GM12878 (cell line): ENCODE measurements at regions not wholly inside any gene's neighbourhood (a gene's known extent, or its start where the extent isn't known, plus 50 kb on each side); places are given as distances from the start of the nearest gene placed in this dataset.

Experiments used
- ATAC-seq: fragments of 200-7000 bp; cut with Tn5 transposase; 3 replicates; pipeline ENCODE4 v1.9.1; 2020; ENCODE audit warnings: mild to moderate bottlenecking, moderate library complexity
- BruUV-seq: library from RNA; stranded (reverse); fragments of 400-500 nt; replicated peaks from 2 replicates; lab custom pipeline; 2021; lab: Mats Ljungman, UMichigan
- CTCF ChIA-PET: fragments of 300-600 bp; sonication (Branson Sonifier 250); formaldehyde crosslinking; extraction: SDS; loops from one replicate; lab custom pipeline; 2021; ENCODE audit warnings: inconsistent platforms; lab: Yijun Ruan, JAX
- POLR2A ChIA-PET: fragments of 350-600 bp; formaldehyde crosslinking; extraction: SDS; loops from one replicate; lab custom pipeline; 2021; ENCODE audit warnings: inconsistent platforms; lab: Charles Lee
- RAD21 ChIA-PET: fragments of 300-600 bp; sonication (Branson Sonifier 250); formaldehyde crosslinking; loops from one replicate; lab custom pipeline; 2023; ENCODE audit warnings: antibody characterized with exemption; ENCODE audit not compliant: unreplicated experiment; lab: Charles Lee
- SMC1A ChIA-PET: fragments of 300-600 bp; sonication (Branson Sonifier 250); formaldehyde crosslinking; loops from one replicate; lab custom pipeline; 2023; ENCODE audit not compliant: unreplicated experiment, uncharacterized antibody; lab: Charles Lee
- DNase-seq: peaks from one replicate; pipeline ENCODE4 v3.0.0-alpha.2; 2011; ENCODE audit warnings: low read depth, low spot score
- FAIRE-seq: peaks from 3 replicates; lab custom pipeline; 2011; peaks lifted over from hg19 to GRCh38; lab: Jason Lieb, UNC
- H2AFZ ChIP-seq: 2 replicates; pipeline ENCODE4 v1.6.0; 2011; ENCODE audit warnings: low read depth, low read length, control low read depth; ENCODE audit not compliant: control insufficient read depth
- H3K27ac ChIP-seq: 2 replicates; pipeline ENCODE4 v1.5.1; 2011; ENCODE audit warnings: control low read depth; ENCODE audit not compliant: control insufficient read depth, insufficient read depth
- H3K27me3 ChIP-seq, 2 experiments: replicated peaks in 1 of 2; 2 replicates each; pipeline versions ENCODE4 v1.6.0 to v1.6.1; 2011; ENCODE audit warnings: low read length in 1 of 2; ENCODE audit not compliant: control insufficient read depth in 2 of 2, insufficient read depth in 2 of 2
- H3K36me3 ChIP-seq, 2 experiments: 2 replicates each; pipeline ENCODE4 v1.5.1; 2011; ENCODE audit warnings: low read length in 1 of 2; ENCODE audit not compliant: control insufficient read depth in 2 of 2, insufficient read depth in 2 of 2
- H3K4me1 ChIP-seq: 2 replicates; pipeline ENCODE4 v1.6.1; 2011; ENCODE audit warnings: mild to moderate bottlenecking, low read length, moderate library complexity, mixed read lengths; ENCODE audit not compliant: control insufficient read depth, insufficient read depth
- H3K4me2 ChIP-seq: 2 replicates; pipeline ENCODE4 v1.6.0; 2011; ENCODE audit warnings: control low read depth; ENCODE audit not compliant: control insufficient read depth, insufficient read depth
- H3K4me3 ChIP-seq: fragments of 200-600 bp; sonication (generic); 2 replicates; pipeline ENCODE4 v1.5.1; 2016
- H3K79me2 ChIP-seq: 2 replicates; pipeline ENCODE4 v1.6.0; 2011; ENCODE audit warnings: low read length; ENCODE audit not compliant: control insufficient read depth, insufficient read depth
- H3K9ac ChIP-seq: 2 replicates; pipeline ENCODE4 v1.8.0; 2011; ENCODE audit warnings: low read length, control low read depth, mixed read lengths; ENCODE audit not compliant: control insufficient read depth, insufficient read depth
- H3K9me3 ChIP-seq: replicated peaks from 3 replicates; pipeline ENCODE4 v1.5.1; 2011; ENCODE audit warnings: mild to moderate bottlenecking, low read length; ENCODE audit not compliant: control insufficient read depth, insufficient read depth
- H4K20me1 ChIP-seq: 2 replicates; pipeline ENCODE4 v1.6.0; 2011; ENCODE audit not compliant: control insufficient read depth, insufficient read depth
- CBFB ChIP-seq: IDR thresholded peaks from 2 replicates; pipeline ENCODE4 v1.6.1; 2016; ENCODE audit warnings: antibody characterized with exemption, low read depth
- CEBPB ChIP-seq, 2 experiments: fragments of 150-350 bp in 1 of 2; IDR thresholded peaks; 2 replicates each; pipeline ENCODE4 v1.6.1; 2012 to 2014; ENCODE audit warnings: low read depth in 2 of 2, low read length in 2 of 2, borderline replicate concordance in 1 of 2, inconsistent platforms in 1 of 2
- DPF2 ChIP-seq: fragments of 450-650 bp; IDR thresholded peaks from 2 replicates; pipeline ENCODE4 v1.6.1; 2017; ENCODE audit warnings: mild to moderate bottlenecking
- ETV6 ChIP-seq, 2 experiments: fragments of 450-650 bp in 1 of 2; IDR thresholded peaks in 1 of 2; conservative IDR thresholded peaks in 1 of 2; 2 replicates each; pipeline ENCODE4 v1.6.1; 2014; ENCODE audit warnings: antibody characterized with exemption in 1 of 2, borderline replicate concordance in 1 of 2, low read depth in 1 of 2, mild to moderate bottlenecking in 1 of 2, moderate library complexity in 1 of 2
- FOXM1 ChIP-seq: IDR thresholded peaks from 2 replicates; pipeline ENCODE4 v1.6.1; 2012; ENCODE audit warnings: low read depth, mild to moderate bottlenecking, inconsistent platforms, low read length, moderate library complexity
- HCFC1 ChIP-seq: fragments of 150-350 bp; IDR thresholded peaks from 2 replicates; pipeline ENCODE4 v1.6.1; 2014; ENCODE audit warnings: low read length
- HDAC6 ChIP-seq: fragments of 200-600 bp; sonication (generic); IDR thresholded peaks from one replicate; pipeline ENCODE4 v1.8.0; 2017; ENCODE audit warnings: antibody characterized with exemption; ENCODE audit not compliant: unreplicated experiment
- IKZF2 ChIP-seq, 2 experiments: fragments of 450-650 bp; IDR thresholded peaks; 2 replicates each; pipeline ENCODE4 v1.6.1; 2017; ENCODE audit warnings: mild to moderate bottlenecking in 2 of 2, moderate library complexity in 2 of 2
- KAT2A ChIP-seq: conservative IDR thresholded peaks from 2 replicates; pipeline ENCODE4 v1.6.1; 2011; ENCODE audit warnings: low read depth, low read length; ENCODE audit not compliant: control insufficient read depth
- NFYA ChIP-seq: IDR thresholded peaks from 2 replicates; pipeline ENCODE4 v1.6.1; 2011; ENCODE audit warnings: low read depth, mild to moderate bottlenecking, low read length, improper control_type of control experiment, borderline replicate concordance
- NFYB ChIP-seq: IDR thresholded peaks from 2 replicates; pipeline ENCODE4 v1.6.1; 2011; ENCODE audit warnings: low read depth, mild to moderate bottlenecking, low read length, improper control_type of control experiment, moderate library complexity; ENCODE audit not compliant: insufficient read depth
- NR2C1 ChIP-seq: fragments of 450-650 bp; IDR thresholded peaks from 2 replicates; pipeline ENCODE4 v1.6.1; 2017; ENCODE audit warnings: antibody characterized with exemption, mild to moderate bottlenecking, moderate library complexity
- NRF1 ChIP-seq: conservative IDR thresholded peaks from 2 replicates; pipeline ENCODE4 v1.6.1; 2011; ENCODE audit warnings: mild to moderate bottlenecking, low read depth, low read length, improper control_type of control experiment
- PAX5 ChIP-seq: IDR thresholded peaks from 2 replicates; pipeline ENCODE4 v1.6.1; 2011; ENCODE audit warnings: low read depth, low read length, borderline replicate concordance
- SREBF1 ChIP-seq: IDR thresholded peaks from 2 replicates; pipeline ENCODE4 v1.6.1; 2012; ENCODE audit warnings: mild to moderate bottlenecking, low read length
- STAT1 ChIP-seq: fragments of 450-650 bp; conservative IDR thresholded peaks from 2 replicates; pipeline ENCODE4 v1.6.1; 2014; ENCODE audit warnings: antibody characterized with exemption, mild to moderate bottlenecking
- SUPT20H ChIP-seq: IDR thresholded peaks from 2 replicates; pipeline ENCODE4 v1.6.1; 2011; ENCODE audit warnings: low read depth, mild to moderate bottlenecking, low read length, moderate library complexity, borderline replicate concordance; ENCODE audit not compliant: control insufficient read depth
- TAF1 ChIP-seq: IDR thresholded peaks from 2 replicates; pipeline ENCODE4 v1.6.1; 2011; ENCODE audit warnings: mild to moderate bottlenecking, low read depth, low read length, borderline replicate concordance
- YY1 ChIP-seq: IDR thresholded peaks from 2 replicates; pipeline ENCODE4 v1.6.1; 2011; ENCODE audit warnings: low read depth, mild to moderate bottlenecking, low read length
- ZBED1 ChIP-seq: IDR thresholded peaks from 2 replicates; pipeline ENCODE4 v1.6.1; 2016; ENCODE audit warnings: borderline replicate concordance
- WGBS: methylation state at CpG from one replicate; pipeline ENCODE4 v1.1.6; 2016; ENCODE audit warnings: low lambda C conversion rate; ENCODE audit not compliant: insufficient replicate concordance, insufficient coverage; ENCODE audit errors: missing lambda C conversion rate; 5-methylcytosine and 5-hydroxymethylcytosine counted together
- in situ Hi-C: fragments of 300-500 bp; cut with MboI; formaldehyde crosslinking; loops from 9 replicates; pipeline ENCODE4 v1.14.3; 2018; ENCODE audit warnings: mixed read lengths
- intact Hi-C: fragments of 100-400 bp; cut with micrococcal nuclease; formaldehyde crosslinking; loops from one replicate; pipeline ENCODE4 v1.14.2; 2022; ENCODE audit not compliant: unreplicated experiment
- TF ChIP-seq, protein P1 (sequence below): fragments of 450-650 bp; IDR thresholded peaks from 2 replicates; pipeline ENCODE4 v1.6.1; 2014; ENCODE audit warnings: mild to moderate bottlenecking
- TF ChIP-seq, protein P2 (sequence below): fragments of 450-650 bp; formaldehyde crosslinking; IDR thresholded peaks from 2 replicates; pipeline ENCODE4 v1.4.0; 2022; ENCODE audit warnings: mild to moderate bottlenecking, moderate library complexity

DNA sequence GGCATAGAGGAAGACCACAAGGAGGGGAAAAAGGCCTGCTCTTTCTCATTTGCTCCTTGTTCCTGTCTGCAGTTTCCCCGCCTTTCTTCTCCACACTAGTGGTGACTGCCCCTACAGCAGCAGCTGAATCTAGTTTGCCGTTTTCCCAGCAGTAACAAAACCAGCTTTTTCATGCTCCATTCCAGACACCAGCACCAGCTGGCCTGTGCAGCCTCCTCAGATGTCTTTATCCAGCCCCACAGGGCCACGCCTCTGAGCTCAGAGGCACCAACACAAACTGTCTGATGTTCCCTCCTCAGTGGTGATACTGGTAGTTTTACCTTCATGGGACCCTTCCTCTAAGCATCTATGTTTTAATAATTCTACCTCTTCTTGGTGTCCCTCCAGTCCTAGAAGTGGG lies 70.4 kb upstream of the SLC24A3 start (continued):
- no peak for TF ChIP-seq ETV6 (conservative IDR thresholded peaks at IDR 0.05 in 1 of 2, IDR thresholded peaks at IDR 0.05 in 1 of 2; ENCODE audit: borderline replicate concordance in 1 of 2, low read depth in 1 of 2)
- no peak for TF ChIP-seq CBFB
- no peak for TF ChIP-seq YY1
- TF ChIP-seq, protein P1, sequence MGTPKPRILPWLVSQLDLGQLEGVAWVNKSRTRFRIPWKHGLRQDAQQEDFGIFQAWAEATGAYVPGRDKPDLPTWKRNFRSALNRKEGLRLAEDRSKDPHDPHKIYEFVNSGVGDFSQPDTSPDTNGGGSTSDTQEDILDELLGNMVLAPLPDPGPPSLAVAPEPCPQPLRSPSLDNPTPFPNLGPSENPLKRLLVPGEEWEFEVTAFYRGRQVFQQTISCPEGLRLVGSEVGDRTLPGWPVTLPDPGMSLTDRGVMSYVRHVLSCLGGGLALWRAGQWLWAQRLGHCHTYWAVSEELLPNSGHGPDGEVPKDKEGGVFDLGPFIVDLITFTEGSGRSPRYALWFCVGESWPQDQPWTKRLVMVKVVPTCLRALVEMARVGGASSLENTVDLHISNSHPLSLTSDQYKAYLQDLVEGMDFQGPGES, result no peak
- no peak for TF ChIP-seq NRF1
- TF ChIP-seq, protein P2, sequence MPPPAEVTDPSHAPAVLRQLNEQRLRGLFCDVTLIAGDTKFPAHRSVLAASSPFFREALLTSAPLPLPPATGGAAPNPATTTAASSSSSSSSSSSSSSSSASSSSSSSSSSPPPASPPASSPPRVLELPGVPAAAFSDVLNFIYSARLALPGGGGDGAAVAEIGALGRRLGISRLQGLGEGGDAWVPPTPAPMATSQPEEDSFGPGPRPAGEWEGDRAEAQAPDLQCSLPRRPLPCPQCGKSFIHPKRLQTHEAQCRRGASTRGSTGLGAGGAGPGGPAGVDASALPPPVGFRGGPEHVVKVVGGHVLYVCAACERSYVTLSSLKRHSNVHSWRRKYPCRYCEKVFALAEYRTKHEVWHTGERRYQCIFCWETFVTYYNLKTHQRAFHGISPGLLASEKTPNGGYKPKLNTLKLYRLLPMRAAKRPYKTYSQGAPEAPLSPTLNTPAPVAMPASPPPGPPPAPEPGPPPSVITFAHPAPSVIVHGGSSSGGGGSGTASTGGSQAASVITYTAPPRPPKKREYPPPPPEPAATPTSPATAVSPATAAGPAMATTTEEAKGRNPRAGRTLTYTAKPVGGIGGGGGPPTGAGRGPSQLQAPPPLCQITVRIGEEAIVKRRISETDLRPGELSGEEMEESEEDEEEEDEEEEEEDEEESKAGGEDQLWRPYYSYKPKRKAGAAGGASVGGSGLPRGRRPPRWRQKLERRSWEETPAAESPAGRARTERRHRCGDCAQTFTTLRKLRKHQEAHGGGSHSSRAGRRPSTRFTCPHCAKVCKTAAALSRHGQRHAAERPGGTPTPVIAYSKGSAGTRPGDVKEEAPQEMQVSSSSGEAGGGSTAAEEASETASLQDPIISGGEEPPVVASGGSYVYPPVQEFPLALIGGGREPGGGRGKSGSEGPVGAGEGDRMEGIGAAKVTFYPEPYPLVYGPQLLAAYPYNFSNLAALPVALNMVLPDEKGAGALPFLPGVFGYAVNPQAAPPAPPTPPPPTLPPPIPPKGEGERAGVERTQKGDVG (CRISPR knock-in tag), result no peak

GRCh38 chr20:19143890-19144289 lies 68.6 kb upstream of the SLC24A3 start:
- no peaks in the 10 kb centered on the region for H3K27me3 ChIP-seq
- no peaks in the 10 kb centered on the region for H3K79me2 ChIP-seq
- BruUV-seq, result no TSS peak
- 58% methylated on average over 2 of the region's 2 CpGs for WGBS
- no peaks in the 10 kb centered on the region for H4K20me1 ChIP-seq
- no peak overlapping the region for H2AFZ ChIP-seq
- in situ Hi-C loops, result no loop called here
- ChIA-PET POLR2A (no interaction called here), SMC1A (no interaction called here), RAD21 (no interaction called here), CTCF (interaction anchor here (1.0 kb wide), 1 partner anchor 13 kb away, joined by 3 read pairs; no protein-coding TSS in a partner anchor)
- no peaks in the 10 kb centered on the region; the same call in 2 of the 3 replicates for H3K9me3 ChIP-seq
- FAIRE-seq (no peak), ATAC-seq (no peak), DNase-seq (no peak)
- H3K27ac ChIP-seq, result no peak overlapping the region
- no peaks in the 10 kb centered on the region for H3K36me3 ChIP-seq
- intact Hi-C loops, result no loop called here
- no peaks in the 10 kb centered on the region for H3K4me1 ChIP-seq
- H3K4me3 ChIP-seq, result no peak overlapping the region
- H3K4me2 ChIP-seq, result no peak overlapping the region
- H3K9ac ChIP-seq, result no peak overlapping the region
- TF ChIP-seq SUPT20H, result no peak
- TF ChIP-seq SREBF1, result no peak
- no peak for TF ChIP-seq CEBPB (IDR thresholded peaks at IDR 0.05; ENCODE audit: borderline replicate concordance in 1 of 2, low read depth in 2 of 2, low read length in 2 of 2)
- TF ChIP-seq TAF1, result no peak
- TF ChIP-seq NFYA, result no peak
- no peak for TF ChIP-seq NR2C1
- TF ChIP-seq HDAC6, result no peak
- TF ChIP-seq ZBED1, result no peak
- TF ChIP-seq HCFC1, result no peak
- TF ChIP-seq NFYB, result no peak
- no peak for TF ChIP-seq IKZF2 (IDR thresholded peaks at IDR 0.05)
- TF ChIP-seq YY1, result no peak
- TF ChIP-seq FOXM1, result no peak
- TF ChIP-seq PAX5, result no peak
- no peak for TF ChIP-seq KAT2A
- TF ChIP-seq STAT1, result no peak
- no peak for TF ChIP-seq DPF2
